ENCODE measurements at regions not wholly inside any gene's neighbourhood (a gene's known extent, or its start where the extent isn't known, plus 50 kb on each side); places are given as distances from the start of the nearest gene placed in this dataset.
A peak's percentile ranks its signal among the peaks of the same experiment; 100 is the strongest.

- in situ Hi-C loops (cut with HindIII; ENCODE audit: low sequenced_read_pairs), result no loop called here
- no peak for DNase-seq (ENCODE audit: low read depth, low spot score)
- TF ChIP-seq CTCF (IDR thresholded peaks at IDR 0.05; ENCODE audit: low read depth, low read length), result no peak
- no peak overlapping the region for H3K4me3 ChIP-seq (ENCODE audit: low read depth, low read length)
These were observed 519.6 kb downstream of the KLF5 start for GRCh38 chr13:73578251-73578875.

GRCh38 chr13:73576291-73576690 is 517.5 kb downstream of the KLF5 start:
- TF ChIP-seq CTCF (IDR thresholded peaks at IDR 0.05; ENCODE audit: low read depth, low read length), result no peak
- DNase-seq (ENCODE audit: low read depth, low spot score), result no peak
- in situ Hi-C loops (cut with HindIII; ENCODE audit: low sequenced_read_pairs), result no loop called here
- no peak overlapping the region for H3K4me3 ChIP-seq (ENCODE audit: low read depth, low read length)

DNA sequence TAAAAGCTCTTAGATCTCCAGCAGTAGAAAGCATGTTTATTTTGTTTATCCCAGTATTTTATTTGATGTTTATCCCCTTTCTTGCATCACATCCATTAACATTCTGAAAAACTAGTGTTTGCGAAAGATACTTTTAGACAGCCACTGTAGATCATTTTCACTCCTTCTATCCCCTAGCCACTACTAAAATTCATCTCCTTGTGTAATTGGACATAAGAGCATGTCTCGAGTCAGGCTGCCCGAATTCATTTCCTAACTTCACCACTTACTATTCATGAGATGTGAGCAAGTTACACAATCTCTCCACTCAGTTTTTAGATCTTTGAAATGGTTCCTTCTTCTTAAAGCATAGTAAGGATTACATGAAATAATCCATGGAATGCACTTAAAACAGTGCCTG is 514.0 kb downstream of the KLF5 start:
- no peak overlapping the region for H3K4me3 ChIP-seq (ENCODE audit: low read depth, low read length)
- DNase-seq (ENCODE audit: low read depth, low spot score), result no peak
- no peak for TF ChIP-seq CTCF (IDR thresholded peaks at IDR 0.05; ENCODE audit: low read depth, low read length)
- in situ Hi-C loops (cut with HindIII; ENCODE audit: low sequenced_read_pairs), result no loop called here

DNA sequence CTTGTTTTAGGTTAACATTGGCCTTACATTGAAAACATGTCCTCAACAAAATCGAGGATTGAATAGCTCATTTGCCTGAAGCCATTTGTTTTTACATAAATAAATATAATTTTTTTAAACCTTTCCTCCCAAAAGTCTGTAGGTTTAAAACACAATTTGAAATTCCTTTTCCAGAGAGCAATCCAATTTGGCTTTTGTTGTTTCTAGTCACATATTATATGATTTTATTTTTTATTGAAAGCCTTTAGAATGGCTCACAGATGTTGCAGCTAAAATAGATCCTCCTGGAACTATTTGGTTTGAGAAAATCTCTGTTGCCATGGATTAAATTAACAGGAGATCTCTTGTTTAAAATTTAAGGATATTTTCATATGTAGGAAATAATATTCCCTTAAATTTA is 512.6 kb downstream of the KLF5 start:
- DNase-seq (ENCODE audit: low read depth, low spot score), result no peak
- no peak overlapping the region for H3K4me3 ChIP-seq (ENCODE audit: low read depth, low read length)
- TF ChIP-seq CTCF (IDR thresholded peaks at IDR 0.05; ENCODE audit: low read depth, low read length), result no peak
- in situ Hi-C loops (cut with HindIII; ENCODE audit: low sequenced_read_pairs), result no loop called here

GRCh38 chr13:73556902-73557301 is 498.1 kb downstream of the KLF5 start:
- in situ Hi-C loops (cut with HindIII; ENCODE audit: low sequenced_read_pairs), result no loop called here
- no peak for TF ChIP-seq CTCF (IDR thresholded peaks at IDR 0.05; ENCODE audit: low read depth, low read length)
- DNase-seq (ENCODE audit: low read depth, low spot score), result peak; percentile 2
- H3K4me3 ChIP-seq (ENCODE audit: low read depth, low read length), result no peak overlapping the region

DNA sequence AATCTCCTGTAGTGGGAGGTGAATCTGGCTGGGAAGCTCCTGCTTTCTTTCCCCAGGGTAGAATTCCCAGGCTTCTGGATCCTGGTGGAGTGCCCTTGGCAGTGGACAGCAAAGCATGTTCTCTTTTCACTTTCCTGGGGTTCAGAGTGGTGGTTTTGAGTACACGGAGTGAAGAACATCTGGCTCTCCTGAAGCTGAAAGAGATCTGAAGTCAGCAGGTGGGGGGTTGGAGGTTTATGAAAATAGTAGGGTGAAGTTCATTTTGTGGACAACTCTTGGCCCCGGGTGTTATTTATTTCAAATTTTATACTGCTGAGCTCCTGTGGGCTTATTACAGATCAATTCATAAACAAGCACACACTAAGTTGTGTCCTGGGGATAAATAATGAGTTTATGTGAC is 497.3 kb downstream of the KLF5 start:
- no peak for DNase-seq (ENCODE audit: low read depth, low spot score)
- no peak for TF ChIP-seq CTCF (IDR thresholded peaks at IDR 0.05; ENCODE audit: low read depth, low read length)
- H3K4me3 ChIP-seq (ENCODE audit: low read depth, low read length), result no peak overlapping the region
- in situ Hi-C loops (cut with HindIII; ENCODE audit: low sequenced_read_pairs), result no loop called here

- no peak for DNase-seq (ENCODE audit: low read depth, low spot score)
- H3K4me3 ChIP-seq (ENCODE audit: low read depth, low read length), result no peak overlapping the region
- TF ChIP-seq CTCF (IDR thresholded peaks at IDR 0.05; ENCODE audit: low read depth, low read length), result no peak
- in situ Hi-C loops (cut with HindIII; ENCODE audit: low sequenced_read_pairs), result no loop called here
These were observed 492.9 kb downstream of the KLF5 start for GRCh38 chr13:73551736-73552135.
